ENCODE measurements at regions not wholly inside any gene's neighbourhood (a gene's known extent, or its start where the extent isn't known, plus 50 kb on each side); places are given as distances from the start of the nearest gene placed in this dataset.

DNA sequence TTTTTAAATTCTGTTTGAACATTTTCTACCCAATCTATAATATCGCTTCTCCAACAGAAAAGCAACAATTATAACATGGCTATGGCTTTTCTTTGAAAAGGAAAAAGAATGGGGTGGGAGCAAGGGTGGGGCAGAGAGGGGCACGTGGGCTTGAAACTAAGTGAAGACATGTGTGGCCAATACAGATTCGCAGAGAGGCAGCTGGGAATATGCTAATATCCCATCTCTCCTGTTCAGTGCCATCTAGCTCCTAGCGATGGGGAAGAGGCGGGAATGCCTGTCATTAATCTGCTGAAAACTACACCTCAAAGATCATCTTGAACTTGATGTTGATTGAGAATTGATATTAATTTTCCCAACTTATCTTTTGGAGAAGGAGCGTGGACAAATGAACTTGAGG lies 65.5 kb upstream of the ITGA6 start:
- TF ChIP-seq POLR2A (IDR thresholded peaks at IDR 0.05; ENCODE audit: low read length) (no peak), GATA1 (IDR thresholded peaks at IDR 0.05; ENCODE audit: low read depth, low read length) (no peak)
